LNCAP (cell line): ENCODE measurements at regions not wholly inside any gene's neighbourhood (a gene's known extent, or its start where the extent isn't known, plus 50 kb on each side); places are given as distances from the start of the nearest gene placed in this dataset.

Experiments used
- TF ChIP-seq, protein P1 (sequence below): fragments of 450-650 bp; IDR thresholded peaks from 2 replicates; pipeline ENCODE4 v1.5.1; 2017; ENCODE audit warnings: mild to moderate bottlenecking

DNA sequence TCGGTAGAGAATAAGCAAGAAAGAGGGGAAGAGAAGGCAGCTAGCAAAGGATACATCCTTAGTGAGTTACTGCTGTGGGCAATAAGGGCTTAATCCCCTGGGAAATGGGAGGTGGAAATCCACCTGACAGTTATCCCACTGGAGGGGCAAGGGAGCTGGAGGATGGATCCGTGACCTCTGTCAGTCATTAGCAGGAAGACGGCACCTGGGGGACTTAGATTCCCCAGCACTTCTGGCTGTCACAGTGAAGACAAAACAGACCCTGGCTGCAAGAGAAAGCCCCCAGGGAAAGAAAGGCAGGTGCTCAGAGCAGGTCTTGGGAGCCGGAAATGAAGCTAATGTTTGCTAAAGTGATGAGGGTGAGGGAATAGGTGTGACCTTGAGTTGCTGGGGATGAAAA lies 70.4 kb upstream of the MRI1 start:
- TF ChIP-seq, protein P1, sequence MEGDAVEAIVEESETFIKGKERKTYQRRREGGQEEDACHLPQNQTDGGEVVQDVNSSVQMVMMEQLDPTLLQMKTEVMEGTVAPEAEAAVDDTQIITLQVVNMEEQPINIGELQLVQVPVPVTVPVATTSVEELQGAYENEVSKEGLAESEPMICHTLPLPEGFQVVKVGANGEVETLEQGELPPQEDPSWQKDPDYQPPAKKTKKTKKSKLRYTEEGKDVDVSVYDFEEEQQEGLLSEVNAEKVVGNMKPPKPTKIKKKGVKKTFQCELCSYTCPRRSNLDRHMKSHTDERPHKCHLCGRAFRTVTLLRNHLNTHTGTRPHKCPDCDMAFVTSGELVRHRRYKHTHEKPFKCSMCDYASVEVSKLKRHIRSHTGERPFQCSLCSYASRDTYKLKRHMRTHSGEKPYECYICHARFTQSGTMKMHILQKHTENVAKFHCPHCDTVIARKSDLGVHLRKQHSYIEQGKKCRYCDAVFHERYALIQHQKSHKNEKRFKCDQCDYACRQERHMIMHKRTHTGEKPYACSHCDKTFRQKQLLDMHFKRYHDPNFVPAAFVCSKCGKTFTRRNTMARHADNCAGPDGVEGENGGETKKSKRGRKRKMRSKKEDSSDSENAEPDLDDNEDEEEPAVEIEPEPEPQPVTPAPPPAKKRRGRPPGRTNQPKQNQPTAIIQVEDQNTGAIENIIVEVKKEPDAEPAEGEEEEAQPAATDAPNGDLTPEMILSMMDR: no peak

DNA sequence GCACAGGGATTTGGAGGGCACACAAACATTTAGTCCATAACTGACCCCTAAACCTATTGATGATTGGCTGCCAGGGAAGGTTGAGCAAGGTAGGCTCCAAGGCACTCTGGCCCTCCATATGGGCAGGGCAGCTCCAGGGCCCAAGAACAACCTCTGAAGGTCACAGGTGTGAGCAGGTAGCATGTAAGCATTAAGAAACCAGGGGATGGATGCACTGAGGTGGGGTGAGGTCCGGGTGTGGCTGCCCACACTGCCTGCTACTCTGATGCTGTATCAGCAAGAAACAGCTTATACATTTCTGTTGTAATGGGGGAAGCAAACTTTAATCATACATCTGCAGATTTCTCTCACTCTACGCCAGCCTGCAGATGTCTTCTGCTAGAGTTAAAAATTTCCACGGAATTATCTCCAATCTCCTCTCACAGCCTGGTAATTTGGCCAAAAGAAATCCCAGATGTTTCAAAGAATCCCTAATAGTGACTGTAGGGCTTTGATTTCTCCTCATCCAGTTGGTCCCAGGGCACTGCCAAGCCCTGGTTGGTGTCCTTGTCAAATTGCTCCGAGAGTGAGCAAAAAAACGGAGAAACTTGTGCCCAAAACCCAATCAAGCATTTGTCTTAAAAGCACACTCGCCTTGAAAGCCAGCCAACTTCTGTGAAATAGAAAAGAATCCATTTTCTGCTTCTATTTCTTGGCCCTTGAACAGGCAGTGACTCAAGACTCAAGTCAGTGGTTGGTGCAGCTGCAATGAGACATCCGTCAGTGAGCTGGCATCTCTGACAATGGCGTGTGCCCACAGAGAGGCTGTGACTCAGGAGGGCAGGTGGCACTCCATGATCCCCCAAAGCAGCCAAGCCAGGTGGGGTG lies 72.5 kb upstream of the MRI1 start:
- TF ChIP-seq, protein P1: no peak

DNA sequence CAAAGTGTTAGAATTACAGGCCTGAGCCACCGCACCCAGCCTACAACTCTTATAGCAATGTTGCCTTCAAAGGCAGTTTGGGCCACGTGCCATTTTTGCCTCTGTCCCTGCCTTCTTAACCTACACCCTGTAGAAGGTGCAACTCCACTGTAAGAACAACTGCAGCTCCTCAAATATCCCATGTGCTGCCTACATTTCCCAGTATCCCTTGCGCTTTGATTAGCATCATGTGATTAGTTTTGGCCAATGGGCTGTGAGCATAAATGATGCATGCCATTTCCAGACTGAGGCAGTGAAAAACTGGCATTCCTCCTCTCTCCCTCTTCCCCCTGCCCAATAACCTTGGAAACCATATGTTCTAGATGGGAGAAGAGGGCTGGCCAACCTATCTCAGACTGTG lies 75.2 kb upstream of the MRI1 start:
- TF ChIP-seq, protein P1: no peak

DNA sequence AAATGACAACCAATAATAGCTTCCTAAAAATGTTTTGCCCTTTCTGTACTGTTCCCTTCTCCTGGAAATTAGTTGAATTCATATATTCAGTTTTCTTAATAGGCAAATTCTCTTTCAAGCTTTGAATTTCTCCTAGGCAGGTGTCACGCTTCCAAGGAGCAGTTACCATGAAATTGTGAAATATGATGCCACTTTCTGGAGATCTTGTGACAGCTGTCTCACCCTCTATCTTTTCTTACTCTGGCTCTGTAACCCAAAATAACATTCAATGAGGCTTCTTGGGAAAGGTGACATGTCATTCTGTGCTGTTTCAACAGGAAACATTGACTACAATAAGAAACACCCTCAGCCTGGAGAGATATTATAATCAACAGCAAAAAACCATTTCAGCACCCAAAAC lies 80.3 kb upstream of the MRI1 start:
- TF ChIP-seq, protein P1: no peak

DNA sequence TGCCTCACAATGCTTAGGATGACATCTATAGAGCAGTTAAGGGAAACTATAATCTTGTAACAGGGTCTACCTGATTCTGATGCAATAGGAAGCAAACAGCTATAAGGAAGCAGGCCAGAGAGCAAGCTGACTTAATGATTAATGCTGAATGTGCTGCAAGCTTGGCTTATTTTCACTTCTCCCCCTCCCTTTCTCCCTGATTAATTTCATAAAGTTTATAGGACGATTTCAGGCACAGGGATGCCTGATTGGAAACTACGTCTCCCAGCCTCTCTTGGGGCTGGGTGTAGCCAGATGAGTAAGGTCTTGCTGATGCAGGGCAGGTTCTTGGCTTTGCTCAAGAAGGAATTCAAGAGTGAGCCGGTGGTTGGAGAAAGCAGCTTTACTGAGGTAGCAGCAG lies 82.8 kb upstream of the MRI1 start:
- TF ChIP-seq, protein P1: no peak

DNA sequence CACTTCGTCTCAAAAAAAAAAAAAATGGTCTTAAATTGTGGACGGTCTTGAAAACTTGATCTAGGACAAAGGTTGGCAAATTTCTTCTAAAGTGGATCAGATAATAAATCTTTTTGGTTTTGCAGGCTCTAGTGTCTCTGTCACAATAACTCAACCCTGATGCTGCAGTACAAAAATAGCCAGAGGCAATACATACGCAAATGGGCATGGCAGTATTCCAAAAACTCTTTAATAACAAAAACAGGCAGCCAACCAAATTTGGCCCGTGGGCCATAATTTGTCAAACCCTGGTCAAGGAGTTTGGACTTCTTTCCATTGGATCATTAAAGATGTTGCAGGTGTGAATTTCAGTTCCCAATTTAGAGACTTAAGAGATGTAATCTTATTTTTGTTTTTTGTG lies 93.5 kb upstream of the MRI1 start:
- TF ChIP-seq, protein P1: no peak

DNA sequence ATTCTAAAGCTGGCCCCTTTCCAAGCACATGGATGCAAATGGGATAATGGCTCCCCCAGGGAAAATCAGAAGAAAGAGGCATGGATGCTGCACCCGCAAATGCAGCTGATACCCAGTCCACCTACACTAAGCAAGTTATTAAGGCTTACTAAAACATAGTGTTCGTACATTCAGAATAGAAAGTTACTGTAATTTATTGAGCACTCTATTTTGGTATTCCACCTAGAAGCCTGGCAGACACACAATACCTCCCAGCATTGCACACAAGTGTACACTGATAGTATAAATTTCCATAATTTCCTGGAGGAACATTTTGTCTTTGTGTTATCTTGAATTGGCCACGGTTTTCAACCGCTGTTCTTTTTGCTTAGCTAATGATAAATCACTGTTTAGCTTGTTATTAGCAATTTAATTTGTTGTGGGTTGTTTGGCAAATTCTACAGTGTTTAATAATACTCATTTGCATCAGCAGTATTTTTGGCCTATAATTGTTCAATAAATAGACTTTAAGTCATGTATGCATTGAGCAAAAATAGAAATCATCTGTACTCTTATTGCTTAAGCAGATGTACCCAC lies 94.5 kb upstream of the MRI1 start:
- TF ChIP-seq, protein P1: no peak
